ENCODE measurements at regions not wholly inside any gene's neighbourhood (a gene's known extent, or its start where the extent isn't known, plus 50 kb on each side); places are given as distances from the start of the nearest gene placed in this dataset.

DNA sequence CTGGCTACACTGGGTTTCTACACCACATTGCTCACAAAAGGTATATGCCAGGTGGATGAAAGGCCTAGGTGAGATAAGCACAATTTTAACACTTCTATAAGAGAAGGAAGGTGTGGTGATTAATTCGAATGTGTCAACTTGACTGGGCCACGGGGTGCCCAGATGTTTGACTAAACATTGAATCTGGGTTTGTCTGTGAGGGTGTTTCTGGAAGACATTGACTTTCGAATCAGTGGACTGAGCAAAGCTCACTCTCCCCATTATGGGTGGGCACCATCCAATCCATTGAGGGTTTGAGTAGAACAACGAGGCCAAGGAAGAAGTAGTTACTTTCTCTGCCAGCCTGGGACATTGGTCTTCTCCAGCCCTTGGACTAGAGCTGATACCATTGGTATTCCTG, 78.2 kb upstream of the COL5A1 start:
- peaks cover 2 to 11% of the 10 kb centered on the region in 2 donors for H3K9me3 ChIP-seq (ENCODE audit: control insufficient read depth in 2 of 2, insufficient read depth in 1 of 2, low read depth in 1 of 2, low read length in 1 of 2)
- H3K27me3 ChIP-seq (ENCODE audit: control insufficient read depth in 1 of 2, insufficient read depth in 2 of 2, low read length in 2 of 2): no peaks in the 10 kb centered on the region
- no peaks in the 10 kb centered on the region for H3K4me1 ChIP-seq (ENCODE audit: control insufficient read depth in 2 of 2, insufficient read depth in 2 of 2, low read length in 1 of 2)
- 82 to 84% methylated on average over 4 of the region's 4 CpGs for WGBS, 2 donors
- H3K36me3 ChIP-seq (ENCODE audit: control insufficient read depth in 2 of 2, insufficient read depth in 2 of 2, low read length in 1 of 2): no peaks in the 10 kb centered on the region
- no peak overlapping the region for H3K27ac ChIP-seq (ENCODE audit: low read depth in 2 of 2, low read length in 1 of 2)
- H3K4me3 ChIP-seq (ENCODE audit: low read depth in 1 of 2, low read length in 2 of 2): no peak overlapping the region

GRCh38 chr9:134564431-134565170, 77.0 kb upstream of the COL5A1 start:
- no peak overlapping the region for H3K27ac ChIP-seq (ENCODE audit: low read depth in 2 of 2, low read length in 1 of 2)
- no peaks in the 10 kb centered on the region for H3K27me3 ChIP-seq (ENCODE audit: control insufficient read depth in 1 of 2, insufficient read depth in 2 of 2, low read length in 2 of 2)
- no peak overlapping the region for H3K4me3 ChIP-seq (ENCODE audit: low read depth in 1 of 2, low read length in 2 of 2)
- H3K36me3 ChIP-seq (ENCODE audit: control insufficient read depth in 2 of 2, insufficient read depth in 2 of 2, low read length in 1 of 2): no peaks in the 10 kb centered on the region
- 80 to 82% methylated on average over 16 of the region's 16 CpGs for WGBS, 2 donors
- peaks cover 2 to 11% of the 10 kb centered on the region in 2 donors for H3K9me3 ChIP-seq (ENCODE audit: control insufficient read depth in 2 of 2, insufficient read depth in 1 of 2, low read depth in 1 of 2, low read length in 1 of 2)
- H3K4me1 ChIP-seq (ENCODE audit: control insufficient read depth in 2 of 2, insufficient read depth in 2 of 2, low read length in 1 of 2): no peaks in the 10 kb centered on the region

DNA sequence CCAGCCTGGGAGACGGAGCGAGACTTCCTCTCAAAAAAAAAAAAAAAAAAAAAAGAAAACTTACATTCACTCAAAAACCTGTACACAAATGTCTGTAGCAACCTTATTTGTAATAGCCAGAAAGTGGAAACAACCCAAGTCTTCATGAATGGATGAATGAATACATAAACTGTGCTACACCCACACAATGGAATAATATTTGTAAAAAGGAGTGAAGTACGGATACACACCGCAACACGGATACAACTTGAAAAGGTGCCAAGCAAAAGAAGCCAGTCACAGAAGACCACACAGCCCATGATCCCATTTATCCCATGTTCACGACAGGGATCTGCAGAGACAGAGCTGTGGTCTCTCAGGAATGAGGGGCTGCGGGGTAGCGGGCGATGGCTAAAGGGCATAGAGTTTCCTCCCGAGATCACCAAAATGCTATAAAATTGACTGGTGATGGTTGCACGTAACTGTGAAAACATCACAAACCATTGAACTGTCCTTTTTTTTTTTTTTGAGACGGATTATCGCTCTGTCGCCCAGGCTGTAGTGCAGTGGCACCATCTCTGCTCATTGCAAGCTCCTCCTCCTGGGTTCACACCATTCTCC, 76.2 kb upstream of the COL5A1 start:
- peaks cover 2 to 12% of the 10 kb centered on the region in 2 donors for H3K9me3 ChIP-seq (ENCODE audit: control insufficient read depth in 2 of 2, insufficient read depth in 1 of 2, low read depth in 1 of 2, low read length in 1 of 2)
- 89 to 91% methylated on average over 10 to 14 of the region's 14 CpGs for WGBS, 2 donors
- no peaks in the 10 kb centered on the region for H3K27me3 ChIP-seq (ENCODE audit: control insufficient read depth in 1 of 2, insufficient read depth in 2 of 2, low read length in 2 of 2)
- no peaks in the 10 kb centered on the region for H3K36me3 ChIP-seq (ENCODE audit: control insufficient read depth in 2 of 2, insufficient read depth in 2 of 2, low read length in 1 of 2)
- no peaks in the 10 kb centered on the region for H3K4me1 ChIP-seq (ENCODE audit: control insufficient read depth in 2 of 2, insufficient read depth in 2 of 2, low read length in 1 of 2)
- no peak overlapping the region for H3K4me3 ChIP-seq (ENCODE audit: low read depth in 1 of 2, low read length in 2 of 2)
- no peak overlapping the region for H3K27ac ChIP-seq (ENCODE audit: low read depth in 2 of 2, low read length in 1 of 2)

DNA sequence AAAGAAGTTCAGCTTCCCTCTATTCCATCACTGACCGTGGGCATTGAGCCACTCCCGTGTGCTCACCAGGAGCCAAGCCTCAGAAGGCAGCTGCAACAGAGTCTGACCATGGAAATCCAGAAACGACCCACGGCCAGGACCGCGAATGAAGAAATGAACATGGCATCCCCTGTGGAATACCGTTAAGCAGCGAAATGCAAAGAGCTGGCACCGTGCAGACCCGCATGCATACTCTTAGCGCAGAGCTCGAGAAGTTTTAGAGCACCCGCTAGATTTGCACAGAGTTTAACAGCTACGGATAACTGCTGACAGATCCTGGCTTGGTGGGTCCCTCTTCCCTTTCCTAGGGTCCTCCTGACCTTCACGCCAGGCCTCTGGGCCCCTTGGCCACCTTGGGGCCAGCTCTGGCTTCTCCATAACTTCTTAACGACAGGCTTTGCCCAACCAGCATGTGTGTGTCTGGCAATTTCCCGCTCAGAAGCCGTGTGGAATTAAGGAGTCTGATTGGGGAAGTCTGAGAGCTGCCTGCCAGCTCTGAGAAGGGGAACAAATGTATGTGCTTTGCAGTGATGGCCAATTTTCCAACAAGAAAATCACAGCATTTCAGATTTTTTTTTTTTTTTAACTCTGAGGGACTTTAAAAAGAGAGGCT, 75.3 kb upstream of the COL5A1 start:
- Histone ChIP-seq H3K4me1 (ENCODE audit: control insufficient read depth in 2 of 2, insufficient read depth in 2 of 2, low read length in 1 of 2) (no peaks in the 10 kb centered on the region), H3K36me3 (ENCODE audit: control insufficient read depth in 2 of 2, insufficient read depth in 2 of 2, low read length in 1 of 2) (no peaks in the 10 kb centered on the region)
- WGBS, 2 donors: 91 to 93% methylated on average over 18 of the region's 18 CpGs

DNA sequence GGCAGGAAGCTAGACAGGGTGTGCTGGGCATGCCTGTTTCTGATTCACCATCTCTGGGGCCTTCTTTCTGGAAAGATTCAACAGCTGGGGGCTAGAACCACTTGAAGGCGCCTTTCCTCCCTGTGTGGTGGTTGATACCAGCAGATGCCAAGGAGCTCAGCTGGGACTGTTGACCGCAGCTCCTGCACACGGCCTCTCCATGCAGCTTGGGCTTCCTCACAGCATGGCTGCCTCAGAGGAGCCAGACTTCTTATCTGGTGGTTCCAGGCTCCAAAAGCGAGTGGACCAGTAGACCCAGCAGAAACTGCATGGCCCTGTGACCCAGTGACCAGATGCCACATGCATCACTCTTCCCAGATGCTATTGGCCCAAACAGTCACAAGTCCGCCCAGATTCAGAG, 74.7 kb upstream of the COL5A1 start:
- no peaks in the 10 kb centered on the region for H3K27me3 ChIP-seq (ENCODE audit: control insufficient read depth in 1 of 2, insufficient read depth in 2 of 2, low read length in 2 of 2)
- no peaks in the 10 kb centered on the region for H3K36me3 ChIP-seq (ENCODE audit: control insufficient read depth in 2 of 2, insufficient read depth in 2 of 2, low read length in 1 of 2)
- no peaks in the 10 kb centered on the region for H3K4me1 ChIP-seq (ENCODE audit: control insufficient read depth in 2 of 2, insufficient read depth in 2 of 2, low read length in 1 of 2)
- H3K9me3 ChIP-seq (ENCODE audit: control insufficient read depth in 2 of 2, insufficient read depth in 1 of 2, low read depth in 1 of 2, low read length in 1 of 2): peaks cover 2 to 12% of the 10 kb centered on the region in 2 donors
- 88 to 93% methylated on average over 5 of the region's 5 CpGs for WGBS, 2 donors
- H3K27ac ChIP-seq (ENCODE audit: low read depth in 2 of 2, low read length in 1 of 2): no peak overlapping the region
- H3K4me3 ChIP-seq (ENCODE audit: low read depth in 1 of 2, low read length in 2 of 2): no peak overlapping the region

More for the DNA sequence above, 75.3 kb upstream of the COL5A1 start:
- Histone ChIP-seq H3K4me3 (ENCODE audit: low read depth in 1 of 2, low read length in 2 of 2) (no peak overlapping the region), H3K9me3 (ENCODE audit: control insufficient read depth in 2 of 2, insufficient read depth in 1 of 2, low read depth in 1 of 2, low read length in 1 of 2) (peaks cover 2 to 12% of the 10 kb centered on the region in 2 donors), H3K27ac (ENCODE audit: low read depth in 2 of 2, low read length in 1 of 2) (no peak overlapping the region), H3K27me3 (ENCODE audit: control insufficient read depth in 1 of 2, insufficient read depth in 2 of 2, low read length in 2 of 2) (no peaks in the 10 kb centered on the region)

GRCh38 chr9:134568116-134568515, 73.5 kb upstream of the COL5A1 start:
- no peaks in the 10 kb centered on the region for H3K27me3 ChIP-seq (ENCODE audit: control insufficient read depth in 1 of 2, insufficient read depth in 2 of 2, low read length in 2 of 2)
- no peak overlapping the region for H3K27ac ChIP-seq (ENCODE audit: low read depth in 2 of 2, low read length in 1 of 2)
- no peaks in the 10 kb centered on the region for H3K36me3 ChIP-seq (ENCODE audit: control insufficient read depth in 2 of 2, insufficient read depth in 2 of 2, low read length in 1 of 2)
- H3K4me3 ChIP-seq (ENCODE audit: low read depth in 1 of 2, low read length in 2 of 2): no peak overlapping the region
- H3K4me1 ChIP-seq (ENCODE audit: control insufficient read depth in 2 of 2, insufficient read depth in 2 of 2, low read length in 1 of 2): no peaks in the 10 kb centered on the region
- 80% methylated on average over 5 of the region's 5 CpGs for WGBS, 2 donors
- peaks cover 2 to 12% of the 10 kb centered on the region in 2 donors for H3K9me3 ChIP-seq (ENCODE audit: control insufficient read depth in 2 of 2, insufficient read depth in 1 of 2, low read depth in 1 of 2, low read length in 1 of 2)

GRCh38 chr9:134568811-134569210, 72.8 kb upstream of the COL5A1 start:
- no peak overlapping the region for H3K4me3 ChIP-seq (ENCODE audit: low read depth in 1 of 2, low read length in 2 of 2)
- H3K27me3 ChIP-seq (ENCODE audit: control insufficient read depth in 1 of 2, insufficient read depth in 2 of 2, low read length in 2 of 2): no peaks in the 10 kb centered on the region
- 60 to 69% methylated on average over 3 of the region's 3 CpGs for WGBS, 2 donors
- H3K4me1 ChIP-seq (ENCODE audit: control insufficient read depth in 2 of 2, insufficient read depth in 2 of 2, low read length in 1 of 2): no peaks in the 10 kb centered on the region
- no peaks in the 10 kb centered on the region for H3K36me3 ChIP-seq (ENCODE audit: control insufficient read depth in 2 of 2, insufficient read depth in 2 of 2, low read length in 1 of 2)
- H3K27ac ChIP-seq (ENCODE audit: low read depth in 2 of 2, low read length in 1 of 2): no peak overlapping the region
- H3K9me3 ChIP-seq (ENCODE audit: control insufficient read depth in 2 of 2, insufficient read depth in 1 of 2, low read depth in 1 of 2, low read length in 1 of 2): peaks cover 2 to 12% of the 10 kb centered on the region in 2 donors

DNA sequence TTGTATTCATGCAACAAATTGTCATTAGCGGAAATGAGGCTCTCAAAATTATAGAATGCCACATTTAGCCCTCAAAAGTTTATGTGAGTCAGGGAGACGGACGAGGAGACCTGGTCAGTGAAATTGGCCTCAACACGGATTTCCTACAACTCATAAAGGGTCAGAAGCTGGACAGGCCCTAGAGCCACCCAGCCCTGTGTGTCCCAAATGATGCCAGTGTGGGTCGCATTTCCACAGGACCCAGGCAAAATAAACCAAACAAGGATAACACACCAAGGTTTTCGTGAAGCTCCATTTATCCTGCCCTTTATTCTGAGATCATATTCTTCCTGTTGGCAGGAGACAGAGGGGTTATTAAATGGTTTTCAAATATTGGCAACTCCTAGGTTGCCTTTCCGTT, 72.0 kb upstream of the COL5A1 start:
- WGBS, 2 donors: 85% methylated on average over 7 of the region's 7 CpGs
- Histone ChIP-seq H3K4me1 (ENCODE audit: control insufficient read depth in 2 of 2, insufficient read depth in 2 of 2, low read length in 1 of 2) (no peaks in the 10 kb centered on the region), H3K36me3 (ENCODE audit: control insufficient read depth in 2 of 2, insufficient read depth in 2 of 2, low read length in 1 of 2) (no peaks in the 10 kb centered on the region), H3K9me3 (ENCODE audit: control insufficient read depth in 2 of 2, insufficient read depth in 1 of 2, low read depth in 1 of 2, low read length in 1 of 2) (peaks cover 2 to 12% of the 10 kb centered on the region in 2 donors), H3K27ac (ENCODE audit: low read depth in 2 of 2, low read length in 1 of 2) (no peak overlapping the region), H3K4me3 (ENCODE audit: low read depth in 1 of 2, low read length in 2 of 2) (no peak overlapping the region), H3K27me3 (ENCODE audit: control insufficient read depth in 1 of 2, insufficient read depth in 2 of 2, low read length in 2 of 2) (no peaks in the 10 kb centered on the region)

DNA sequence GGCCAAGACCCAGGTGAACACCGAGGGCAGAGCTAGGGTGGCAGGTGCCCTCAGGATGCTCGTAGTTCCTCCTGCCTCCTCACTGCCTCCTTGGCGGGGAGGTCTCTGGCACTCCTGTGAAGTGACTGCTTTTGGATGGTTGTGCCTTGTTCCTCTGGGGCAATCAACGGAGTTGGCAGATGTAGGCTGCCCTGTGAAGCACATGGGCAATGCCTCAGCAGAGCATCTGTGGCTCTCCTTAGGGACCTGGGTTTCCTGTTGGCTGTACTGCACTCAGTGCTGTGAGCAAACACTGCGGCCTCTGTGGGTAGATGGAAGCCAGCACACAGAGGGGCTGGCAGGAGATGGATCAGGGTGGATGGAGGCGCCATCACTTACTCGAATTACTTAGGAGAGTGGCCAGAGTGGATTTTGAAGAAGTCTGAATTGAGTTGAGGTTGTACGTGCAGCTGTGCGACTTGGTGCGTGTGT, 71.4 kb upstream of the COL5A1 start:
- H3K36me3 ChIP-seq (ENCODE audit: control insufficient read depth in 2 of 2, insufficient read depth in 2 of 2, low read length in 1 of 2): no peaks in the 10 kb centered on the region
- peaks cover 2 to 12% of the 10 kb centered on the region in 2 donors for H3K9me3 ChIP-seq (ENCODE audit: control insufficient read depth in 2 of 2, insufficient read depth in 1 of 2, low read depth in 1 of 2, low read length in 1 of 2)
- no peaks in the 10 kb centered on the region for H3K27me3 ChIP-seq (ENCODE audit: control insufficient read depth in 1 of 2, insufficient read depth in 2 of 2, low read length in 2 of 2)
- no peaks in the 10 kb centered on the region for H3K4me1 ChIP-seq (ENCODE audit: control insufficient read depth in 2 of 2, insufficient read depth in 2 of 2, low read length in 1 of 2)
- WGBS, 2 donors: 66 to 67% methylated on average over 10 of the region's 10 CpGs
- H3K4me3 ChIP-seq (ENCODE audit: low read depth in 1 of 2, low read length in 2 of 2): no peak overlapping the region
- no peak overlapping the region for H3K27ac ChIP-seq (ENCODE audit: low read depth in 2 of 2, low read length in 1 of 2)

Measured in esophagus (tissue), 2 donors.